ENCODE measurements at regions not wholly inside any gene's neighbourhood (a gene's known extent, or its start where the extent isn't known, plus 50 kb on each side); places are given as distances from the start of the nearest gene placed in this dataset.

DNA sequence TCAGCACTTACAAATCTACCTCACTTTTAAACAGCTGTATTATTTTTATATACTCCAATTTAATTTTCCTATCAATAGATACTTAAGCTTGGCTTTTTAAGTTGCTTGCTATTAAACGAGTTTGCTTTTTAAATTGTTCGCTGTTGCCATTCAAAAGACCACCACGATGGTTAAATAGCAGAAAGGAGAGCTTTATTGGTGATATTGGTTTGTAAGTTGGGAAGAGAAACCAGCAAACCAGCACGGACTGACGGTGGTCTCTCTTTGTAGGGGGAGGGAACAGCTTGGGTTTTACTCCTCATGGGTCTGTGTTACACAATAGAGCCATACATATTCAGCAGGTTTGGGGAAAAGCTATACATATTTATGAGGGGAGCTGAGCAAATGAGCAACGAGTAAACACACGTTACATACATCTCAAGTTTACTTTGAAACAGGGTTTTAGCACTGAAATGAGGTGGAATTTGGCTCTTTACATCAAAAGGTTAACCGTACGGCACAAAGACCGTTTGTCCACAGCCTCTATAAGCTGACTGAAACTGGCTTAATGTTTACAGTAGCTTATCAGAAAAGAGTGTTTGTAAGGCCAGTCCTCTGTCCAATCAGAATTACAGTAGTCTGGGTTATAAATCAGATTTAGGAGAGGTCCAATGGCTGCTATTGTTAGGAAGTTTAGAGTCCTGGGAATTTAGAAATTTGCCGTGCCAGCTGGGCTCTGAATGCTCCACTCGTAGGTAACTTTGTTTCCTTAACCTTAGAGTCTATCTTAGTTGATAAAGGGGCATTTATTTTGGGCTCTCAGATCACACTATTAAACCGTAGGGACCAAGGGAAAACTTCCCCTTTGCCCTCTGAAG lies 69.7 kb upstream of the DHRS4 start:
- TF ChIP-seq CTCF (conservative IDR thresholded peaks at IDR 0.05; ENCODE audit: low read depth, low read length) (no peak), CEBPB (IDR thresholded peaks at IDR 0.05; ENCODE audit: low read depth, low read length) (no peak), MAFK (IDR thresholded peaks at IDR 0.05; ENCODE audit: low read depth, low read length) (no peak)

Measured in IMR-90 (cell line).